Epithelial cell of prostate (primary cell): ENCODE measurements at regions not wholly inside any gene's neighbourhood (a gene's known extent, or its start where the extent isn't known, plus 50 kb on each side); places are given as distances from the start of the nearest gene placed in this dataset.

Experiments
- DNase-seq: peaks from one replicate; pipeline ENCODE4 v3.0.0-alpha.2; 2011; ENCODE audit warnings: low read depth, low spot score
- H3K27ac ChIP-seq: fragments of 450-650 bp; 2 replicates; pipeline ENCODE4 v1.5.1; 2017; ENCODE audit warnings: mild to moderate bottlenecking

DNA sequence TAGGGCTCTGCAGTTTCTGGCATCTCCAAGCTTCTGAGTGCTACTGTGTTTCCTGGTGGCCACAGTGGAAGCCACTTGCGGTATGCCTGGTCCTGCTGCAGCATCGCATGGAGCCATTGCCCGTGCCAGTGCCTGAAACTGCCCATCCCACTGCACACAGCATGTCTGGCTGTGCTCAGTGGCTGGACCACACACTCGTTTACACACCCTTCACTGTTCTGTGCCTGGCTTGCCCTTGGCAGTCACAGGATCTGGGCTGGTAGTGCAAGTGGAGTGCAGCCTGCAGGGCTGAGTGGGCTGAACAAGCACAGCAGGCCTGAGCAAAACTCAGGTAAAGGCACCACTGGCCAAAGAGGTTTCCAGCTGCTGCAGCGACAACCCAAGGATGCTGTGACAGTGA, 600.0 kb downstream of the SI start:
- no peak for DNase-seq
- no peak overlapping the region for H3K27ac ChIP-seq

GRCh38 chr3:164477403-164477802, 600.9 kb downstream of the SI start:
- DNase-seq, result no peak
- no peak overlapping the region for H3K27ac ChIP-seq

GRCh38 chr3:164476631-164477030, 601.7 kb downstream of the SI start:
- H3K27ac ChIP-seq, result no peak overlapping the region
- no peak for DNase-seq

DNA sequence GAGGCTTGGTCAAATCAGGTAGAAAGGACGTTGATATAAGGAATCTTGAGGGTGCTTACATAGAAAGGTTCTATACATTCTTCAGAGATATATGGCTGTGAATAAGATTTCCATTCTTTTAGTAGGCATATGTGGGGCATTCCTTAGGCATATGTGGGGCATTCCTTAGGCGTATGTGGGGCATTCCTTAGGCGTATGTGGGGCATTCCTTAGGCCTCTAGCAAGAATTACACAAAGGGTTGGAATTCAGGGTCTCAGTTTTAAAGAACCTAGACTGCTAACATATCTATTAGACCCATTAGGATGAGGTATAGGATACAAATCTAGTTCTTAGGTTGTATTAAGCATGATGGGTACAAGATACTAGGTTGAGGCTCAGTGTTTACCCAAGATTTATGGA, 607.8 kb downstream of the SI start:
- no peak overlapping the region for H3K27ac ChIP-seq
- no peak for DNase-seq

- DNase-seq, result no peak
- H3K27ac ChIP-seq, result no peak overlapping the region
These were observed 610.2 kb downstream of the SI start for GRCh38 chr3:164468055-164468454.

DNA sequence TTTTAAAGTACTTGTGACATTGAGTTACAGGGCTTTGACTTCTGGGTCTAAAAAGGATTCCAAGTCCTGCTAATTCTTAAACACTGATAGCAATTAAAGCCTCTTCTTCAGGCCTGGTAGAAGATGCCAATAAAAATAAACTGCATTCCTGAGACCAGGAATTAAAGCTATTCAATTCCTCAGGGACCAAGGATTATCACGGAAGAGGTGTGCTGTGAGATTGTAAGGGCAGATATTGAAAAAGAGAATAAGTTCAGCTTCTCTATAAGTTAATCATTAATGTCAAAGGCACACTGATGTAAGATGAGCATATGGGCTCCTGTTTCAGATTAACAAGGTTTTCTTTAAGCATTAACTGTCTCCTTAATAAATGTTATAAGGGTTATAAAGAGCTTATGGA, 611.3 kb downstream of the SI start:
- no peak overlapping the region for H3K27ac ChIP-seq
- DNase-seq, result no peak

- DNase-seq, result no peak
- H3K27ac ChIP-seq, result no peak overlapping the region
These were observed 613.1 kb downstream of the SI start for GRCh38 chr3:164465172-164465571.

- no peak for DNase-seq
- H3K27ac ChIP-seq, result no peak overlapping the region
These were observed 617.4 kb downstream of the SI start for GRCh38 chr3:164460851-164461250.

- no peak for DNase-seq
- H3K27ac ChIP-seq, result no peak overlapping the region
These were observed 618.7 kb downstream of the SI start for GRCh38 chr3:164459521-164460151.

DNA sequence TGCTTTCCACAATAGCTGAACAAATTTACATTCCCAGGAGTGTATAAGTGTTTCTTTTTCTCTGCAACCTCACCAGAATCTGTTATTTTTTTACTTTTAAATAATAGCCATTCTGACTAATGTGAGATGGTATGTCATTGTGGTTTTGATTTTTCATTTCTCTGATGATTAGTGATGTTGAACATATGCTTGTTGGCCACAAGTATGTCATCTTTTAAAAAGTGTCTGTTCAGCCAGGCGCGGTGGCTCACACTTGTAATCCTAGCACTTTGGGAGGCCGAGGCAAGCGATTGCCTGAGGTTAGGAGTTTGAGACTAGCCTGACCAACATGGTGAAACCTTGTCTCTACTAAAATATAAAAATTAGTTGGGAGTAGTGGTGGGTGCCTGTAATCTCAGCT, 619.3 kb downstream of the SI start:
- peak; percentile 18 for DNase-seq
- H3K27ac ChIP-seq, result no peak overlapping the region

GRCh38 chr3:164453714-164454113, 624.6 kb downstream of the SI start:
- H3K27ac ChIP-seq, result no peak overlapping the region
- no peak for DNase-seq

GRCh38 chr3:164452707-164453106, 625.6 kb downstream of the SI start:
- no peak for DNase-seq
- H3K27ac ChIP-seq, result no peak overlapping the region

GRCh38 chr3:164451072-164451910, 627.0 kb downstream of the SI start:
- DNase-seq, result no peak
- no peak overlapping the region for H3K27ac ChIP-seq

DNA sequence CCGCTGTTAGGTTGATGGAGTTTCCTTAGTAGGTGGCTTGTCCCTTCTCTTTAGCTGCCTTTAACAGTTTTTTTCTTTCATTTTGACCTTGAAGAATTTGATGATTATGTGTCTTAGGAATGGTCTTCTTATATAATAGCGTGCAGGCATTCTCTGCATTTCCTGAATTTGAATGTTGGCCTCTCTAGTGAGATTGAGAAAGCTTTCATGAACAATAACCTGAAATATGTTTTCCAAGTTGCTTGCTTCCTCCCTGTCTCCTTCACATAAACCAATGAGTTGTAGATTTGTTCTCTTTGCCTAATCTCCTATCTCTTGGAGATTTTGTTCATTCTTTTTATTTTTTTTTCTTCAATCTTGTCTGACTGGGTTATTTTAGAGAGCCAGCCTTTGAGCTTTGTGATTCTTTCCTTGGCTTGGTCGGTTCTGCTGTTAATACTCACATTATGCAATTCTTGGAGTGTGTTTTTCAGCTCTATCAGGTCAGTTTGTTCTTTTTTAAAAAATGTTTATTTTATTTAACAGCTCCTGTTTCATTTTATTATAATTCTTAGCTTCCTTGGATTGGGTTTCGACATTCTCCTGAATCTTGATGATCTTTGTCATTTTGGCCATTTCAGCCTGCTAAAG, 627.9 kb downstream of the SI start:
- DNase-seq, result no peak
- H3K27ac ChIP-seq, result no peak overlapping the region

DNA sequence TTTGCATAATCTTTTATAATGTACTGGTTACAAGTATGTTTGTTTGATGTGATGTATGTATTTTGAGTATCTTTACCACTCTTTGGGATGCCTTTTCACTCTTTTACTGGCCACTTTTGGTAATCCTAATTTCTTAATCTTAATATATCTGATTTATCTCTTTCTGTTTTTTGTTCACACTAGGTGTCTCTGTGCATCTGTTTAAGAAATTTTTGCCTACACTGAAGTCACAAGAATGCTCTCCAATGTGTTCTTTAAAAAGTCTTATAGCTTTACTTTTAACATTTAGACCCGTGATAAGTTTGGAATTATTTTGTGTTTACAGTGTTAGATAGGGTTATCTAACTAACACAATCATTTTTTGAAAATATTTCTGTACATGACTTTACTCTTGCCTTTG, 659.1 kb downstream of the SI start:
- DNase-seq, result no peak
- no peak overlapping the region for H3K27ac ChIP-seq

DNA sequence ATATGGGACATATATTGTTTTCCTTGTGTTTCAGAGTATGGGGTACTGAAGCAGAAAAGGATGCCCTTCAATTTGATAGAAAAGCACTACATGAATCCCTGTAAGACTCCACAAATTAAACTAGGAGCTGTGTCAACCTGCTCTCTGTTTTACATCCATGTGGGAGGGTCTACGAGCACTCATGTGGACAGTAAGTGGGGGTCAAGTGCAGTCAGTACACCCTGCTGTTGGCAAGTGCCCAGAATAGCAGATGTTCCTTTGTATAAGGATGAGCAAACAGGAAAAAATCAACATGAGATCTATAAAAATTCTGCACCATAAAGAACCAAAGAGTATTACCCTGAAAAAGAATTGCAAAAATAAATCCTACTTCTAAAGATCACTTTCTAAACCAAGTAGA, 659.9 kb downstream of the SI start:
- DNase-seq, result no peak
- no peak overlapping the region for H3K27ac ChIP-seq

DNA sequence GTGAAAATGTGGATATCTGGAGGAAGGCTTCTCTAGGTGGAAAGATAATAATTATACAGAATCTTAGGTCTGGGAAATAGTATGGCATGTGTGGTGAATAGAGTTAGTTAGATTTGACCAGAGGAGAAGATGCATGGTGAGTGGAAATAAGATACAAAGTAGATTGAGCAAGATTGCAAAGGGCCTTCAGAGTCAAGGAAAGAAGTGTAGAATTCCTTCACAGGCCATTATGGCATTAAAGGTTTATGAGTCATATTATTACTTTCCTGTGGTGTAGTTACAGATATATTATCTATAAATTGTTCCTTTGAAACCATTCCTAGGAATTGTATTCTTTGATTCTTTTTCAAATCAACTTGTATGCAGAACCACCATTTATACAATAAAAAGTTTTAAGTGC, 660.3 kb downstream of the SI start:
- no peak overlapping the region for H3K27ac ChIP-seq
- no peak for DNase-seq

DNA sequence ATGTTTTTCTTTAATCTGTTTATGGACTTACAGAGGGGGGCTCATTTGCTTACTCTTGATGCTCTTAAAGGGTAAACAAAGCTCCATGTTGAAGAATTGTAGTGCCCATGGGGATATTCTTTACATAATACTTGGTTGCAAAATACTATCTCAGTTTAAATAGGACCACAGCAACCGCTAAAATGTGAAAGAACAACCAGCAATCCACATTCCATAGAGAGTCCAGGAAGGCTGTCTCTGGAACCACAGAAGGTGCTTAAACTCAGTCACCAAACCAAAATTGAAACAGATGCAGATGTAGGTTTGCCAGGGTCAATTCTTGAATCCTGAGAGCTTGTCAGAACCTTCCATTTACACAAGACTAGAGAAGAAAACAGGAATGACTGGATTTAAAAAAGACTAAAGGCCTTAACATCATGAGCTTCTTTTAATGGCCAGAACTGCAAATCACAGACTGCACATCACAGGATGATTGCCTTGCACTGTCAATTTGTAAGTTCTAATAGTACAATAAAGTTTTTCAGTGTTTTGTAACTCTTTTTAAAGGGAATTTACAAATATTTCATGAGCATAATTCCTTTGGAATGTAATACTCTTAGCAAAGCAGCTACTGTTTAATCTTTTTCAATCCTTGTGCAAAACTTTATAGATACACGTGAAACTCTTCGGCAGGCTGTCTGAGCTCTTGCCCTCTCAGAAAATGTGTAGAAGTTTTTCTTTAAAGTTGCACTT, 661.6 kb downstream of the SI start:
- DNase-seq, result no peak
- H3K27ac ChIP-seq, result no peak overlapping the region

DNA sequence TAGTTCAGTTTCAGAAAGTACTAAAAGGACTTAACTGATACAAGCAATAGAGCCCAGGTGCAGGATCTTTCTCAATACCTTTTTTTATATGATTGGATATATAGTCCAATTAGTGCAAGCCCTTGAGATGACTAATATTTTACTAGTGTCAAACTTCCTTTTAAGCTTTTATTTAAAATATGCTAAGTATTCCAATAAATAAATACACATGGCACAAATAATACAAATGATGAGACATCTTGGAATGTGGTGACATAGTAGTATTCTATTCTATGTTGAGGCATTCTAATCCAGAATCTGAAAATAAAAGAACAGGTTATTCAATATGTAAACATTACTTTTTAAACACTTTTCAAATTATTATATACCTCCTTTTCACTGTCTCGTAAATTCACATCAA, 670.0 kb downstream of the SI start:
- peak overlapping the region; percentile 4 for H3K27ac ChIP-seq
- DNase-seq, result no peak

- H3K27ac ChIP-seq, result no peak overlapping the region
- DNase-seq, result no peak
These were observed 671.2 kb downstream of the SI start for GRCh38 chr3:164407111-164407510.

DNA sequence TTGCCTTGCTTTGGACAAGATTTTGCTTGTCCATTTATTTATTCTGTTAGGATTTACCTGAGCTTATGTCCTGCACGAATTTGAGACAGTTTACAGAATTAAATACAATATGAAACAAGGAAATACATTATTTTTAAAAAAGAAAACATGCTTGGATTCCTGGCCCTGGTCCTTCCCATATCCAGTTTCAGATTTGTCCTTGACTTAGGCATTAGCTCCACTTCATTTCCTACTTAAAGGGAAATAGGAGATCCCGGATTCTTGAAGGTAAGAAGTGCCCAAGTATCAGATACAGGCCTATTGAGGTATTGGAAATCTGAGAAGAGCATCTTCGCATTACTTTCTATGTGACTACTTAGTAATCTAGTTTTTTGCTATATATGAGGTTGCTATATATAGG, 672.0 kb downstream of the SI start:
- no peak for DNase-seq

More for the DNA sequence above, 672.0 kb downstream of the SI start:
- H3K27ac ChIP-seq, result no peak overlapping the region
